Heart right ventricle (tissue), 16 donors: ENCODE measurements at regions not wholly inside any gene's neighbourhood (a gene's known extent, or its start where the extent isn't known, plus 50 kb on each side); places are given as distances from the start of the nearest gene placed in this dataset.

Experiments used
- ATAC-seq, 8 donors: fragments of 200-7000 bp; cut with Tn5 transposase; one replicate each; pipeline ENCODE4 v1.9.1; 2020; ENCODE audit warnings: mild to moderate bottlenecking in 8 of 8, moderate library complexity in 8 of 8, moderate number of reproducible peaks in 1 of 8
- DNase-seq, 2 donors: peaks; one replicate each; pipeline ENCODE4 v3.0.0-alpha.2; 2020
- H3K27ac ChIP-seq, 10 donors: fragments of 200-600 bp; sonication (generic) in 2 of 10; one replicate each; pipeline versions ENCODE4 v1.5.0 to v1.8.0; 2020 to 2022; ENCODE audit warnings: mild to moderate bottlenecking in 3 of 10
- H3K27me3 ChIP-seq, 7 donors: fragments of 200-600 bp; one replicate each; pipeline ENCODE4 v1.8.0; 2021 to 2022; ENCODE audit warnings: mild to moderate bottlenecking in 2 of 7
- H3K36me3 ChIP-seq, 9 donors: fragments of 200-600 bp; sonication (generic) in 1 of 9; one replicate each; pipeline versions ENCODE4 v1.5.0 to v1.8.0; 2020 to 2022; ENCODE audit warnings: mild to moderate bottlenecking in 2 of 9
- H3K4me1 ChIP-seq, 9 donors: fragments of 200-600 bp; sonication (generic) in 1 of 9; one replicate each; pipeline versions ENCODE4 v1.5.0 to v1.8.0; 2020 to 2022; ENCODE audit warnings: mild to moderate bottlenecking in 4 of 9
- H3K4me3 ChIP-seq, 10 donors: fragments of 200-600 bp; sonication (generic) in 2 of 10; one replicate each; pipeline versions ENCODE4 v1.5.0 to v1.8.0; 2020 to 2022; ENCODE audit warnings: mild to moderate bottlenecking in 7 of 10, moderate library complexity in 2 of 10
- H3K9me3 ChIP-seq, 11 donors: fragments of 200-600 bp in 10 of 11; sonication (generic) in 2 of 11; one replicate each; pipeline versions ENCODE4 v1.5.0 to v1.8.0; 2013 to 2022; ENCODE audit warnings: mild to moderate bottlenecking in 2 of 11, control low read depth in 1 of 11, moderate library complexity in 1 of 11
- CTCF ChIP-seq, 9 donors: fragments of 200-600 bp; sonication (generic) in 2 of 9; IDR thresholded peaks; one replicate each; pipeline versions ENCODE4 v1.5.0 to v1.8.0; 2021 to 2022; ENCODE audit warnings: antibody characterized with exemption in 9 of 9, mild to moderate bottlenecking in 5 of 9, moderate library complexity in 1 of 9
- WGBS, 2 donors: extraction: QIAGEN DNeasy Blood & Tissue Kit; methylation state at CpG; one replicate each; pipeline ENCODE4 v1.1.7; 2013; ENCODE audit warnings: inconsistent platforms in 1 of 2; 5-methylcytosine and 5-hydroxymethylcytosine counted together
- intact Hi-C, 10 donors: fragments of 100-400 bp; cut with DNase I; formaldehyde crosslinking; loops; one replicate each; pipeline versions ENCODE4 v1.11.1 to v1.14.2; 2022
- donor health status: Arrhythmogenic right ventricular cardiomyopathy.
- donor health status: ischemic (EF 13 %, LVEDD 7.1; RV severe dilation, severe dysfunction).
- donor health status: healthy with polysubstance abuse.
- donor health status: DM: no; HTN: yes; CAD: no.
- donor health status: DM: no; HTN: no; CAD: no.
- donor health status: ischemic (EF 25% LVEDD 6.9; RV normal size, moderate dysfunction).
- donor health status: ischemic (EF 25% LVEDD 5.7; RV mildly dilated, moderate dysfunction).
- donor health status: healthy.
- donor health status: DM: yes; HTN: yes; CAD: no.
- donor health status: Ischemic cardiomyopathy.
- donor health status: ischemic (EF 35%, LVEDD 5.7; RV mildly dilated, moderate dysfunction).
- donor health status: nonischemic (EF 11% LVEDD 7.7; RV severe dilation, severe dysfunction).
- donor health status: DM: yes; HTN: yes; CAD: no.
- donor health status: PGD.
- donor health status: ischemic (EF 29% LVEDD 5.4; RV normal size, mild dysfunction).
- donor health status: nonischemic (EF 23%, LVEDD 6.1; RV moderate dilation, normal function).

GRCh38 chr5:174801798-174802197 lies 77.4 kb downstream of the MSX2 start:
- no peaks in the 10 kb centered on the region for H3K36me3 ChIP-seq
- H3K27ac ChIP-seq: no peak overlapping the region
- no peak for ATAC-seq
- H3K4me3 ChIP-seq: no peak overlapping the region
- TF ChIP-seq CTCF (IDR thresholded peaks at IDR 0.05): no peak
- peaks cover 0 to 22% (median 0%) of the 10 kb centered on the region in 11 donors for H3K9me3 ChIP-seq
- peaks cover 0 to 4% (median 0%) of the 10 kb centered on the region in 9 donors for H3K4me1 ChIP-seq
- WGBS, 2 donors: 64 to 76% methylated on average over 2 of the region's 2 CpGs
- peaks cover 0 to 22% (median 15%) of the 10 kb centered on the region in 7 donors for H3K27me3 ChIP-seq
- intact Hi-C loops: no loop called here
- no peak for DNase-seq

DNA sequence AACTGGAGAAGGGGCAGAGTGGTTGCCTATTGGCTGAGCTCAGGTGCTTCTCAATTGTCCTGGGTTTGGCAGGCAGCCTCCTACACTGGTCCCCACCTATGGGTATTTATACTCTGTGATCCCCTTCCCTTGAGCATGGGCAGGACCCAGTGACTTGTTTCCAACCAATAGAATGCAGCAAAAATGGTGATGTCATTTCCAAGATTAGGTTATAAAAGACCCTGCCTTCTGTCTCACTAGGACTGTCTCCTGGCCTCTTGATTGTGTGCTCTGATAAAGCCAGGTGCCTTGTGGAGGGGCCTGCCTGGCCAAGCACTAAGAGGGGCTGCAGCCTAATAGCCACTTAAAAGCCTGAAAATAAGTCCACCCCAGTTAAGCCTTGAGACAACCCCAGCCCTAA lies 76.1 kb downstream of the MSX2 start:
- no peak for DNase-seq
- ATAC-seq: no peak
- no peak for TF ChIP-seq CTCF (IDR thresholded peaks at IDR 0.05)
- intact Hi-C loops: no loop called here
- H3K9me3 ChIP-seq: peaks cover 0 to 20% (median 0%) of the 10 kb centered on the region in 11 donors
- H3K4me3 ChIP-seq: no peak overlapping the region
- H3K36me3 ChIP-seq: no peaks in the 10 kb centered on the region
- no peak overlapping the region for H3K27ac ChIP-seq
- peaks cover 0 to 29% (median 25%) of the 10 kb centered on the region in 7 donors for H3K27me3 ChIP-seq
- peaks cover 0 to 4% (median 0%) of the 10 kb centered on the region in 9 donors for H3K4me1 ChIP-seq

- DNase-seq (no peak), ATAC-seq (no peak)
- H3K4me1 ChIP-seq: peaks cover 0 to 4% (median 0%) of the 10 kb centered on the region in 9 donors
- peaks cover 0 to 13% (median 0%) of the 10 kb centered on the region in 11 donors for H3K9me3 ChIP-seq
- no peaks in the 10 kb centered on the region for H3K36me3 ChIP-seq
- WGBS, 2 donors: 27 to 35% methylated on average over 8 of the region's 8 CpGs
- peaks cover 0 to 40% (median 31%) of the 10 kb centered on the region in 7 donors for H3K27me3 ChIP-seq
- TF ChIP-seq CTCF (IDR thresholded peaks at IDR 0.05): no peak
- H3K27ac ChIP-seq: peak overlapping the region in 1 of 10 donors; percentile 7
- H3K4me3 ChIP-seq: no peak overlapping the region
- intact Hi-C loops: loop anchor here in 1 of 10 donors (10.0 kb wide), 1 partner anchor 464 kb away; no protein-coding TSS in a partner anchor
These were observed 74.7 kb downstream of the MSX2 start for GRCh38 chr5:174799121-174799520.

DNA sequence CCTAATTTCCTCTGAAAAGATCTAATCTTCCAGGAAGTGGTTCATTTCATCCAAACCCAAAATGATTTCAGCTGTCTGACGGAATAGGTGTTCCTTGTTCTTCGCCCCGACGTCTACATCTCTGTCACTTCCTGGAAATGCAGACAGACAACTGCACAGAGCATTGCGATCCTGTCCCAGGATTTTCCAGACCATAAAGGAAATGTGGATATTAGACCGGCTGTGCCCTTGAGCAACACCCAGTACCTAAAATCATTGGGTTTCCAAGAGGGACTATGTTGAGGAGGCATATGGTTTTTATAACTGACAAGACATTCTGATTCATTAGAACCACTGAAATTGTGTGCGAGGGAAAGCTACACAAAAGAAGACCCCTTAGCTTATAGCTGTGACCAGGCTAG lies 74.2 kb downstream of the MSX2 start:
- Histone ChIP-seq H3K4me3 (no peak overlapping the region), H3K9me3 (peaks cover 0 to 9% (median 0%) of the 10 kb centered on the region in 11 donors), H3K4me1 (peaks cover 0 to 10% (median 0%) of the 10 kb centered on the region in 9 donors), H3K27ac (peak overlapping the region in 1 of 10 donors; percentile 7), H3K27me3 (peaks cover 0 to 45% (median 36%) of the 10 kb centered on the region in 7 donors), H3K36me3 (no peaks in the 10 kb centered on the region)
- 48 to 55% methylated on average over 7 of the region's 7 CpGs for WGBS, 2 donors
- ATAC-seq (no peak), DNase-seq (no peak)
- no peak for TF ChIP-seq CTCF (IDR thresholded peaks at IDR 0.05)
- intact Hi-C loops: loop anchor here in 1 of 10 donors (10.0 kb wide), 1 partner anchor 464 kb away; no protein-coding TSS in a partner anchor
